Effector memory CD8-positive, alpha-beta T cell (primary cell): ENCODE measurements at regions not wholly inside any gene's neighbourhood (a gene's known extent, or its start where the extent isn't known, plus 50 kb on each side); places are given as distances from the start of the nearest gene placed in this dataset.

Source experiments
- ATAC-seq: fragments of 150-1000 bp; cut with Tn5 transposase; replicated peaks from 2 replicates; pipeline ENCODE4 v1.10.0; 2021; ENCODE audit warnings: mild to moderate bottlenecking, moderate library complexity
- DNase-seq, 3 experiments: peaks; one replicate each; pipeline ENCODE4 v3.0.0; 2021
- H3K27ac Mint-ChIP-seq, 2 donors: one replicate each; pipeline ENCODE4 v1.8.0; 2022; ENCODE audit warnings: mild to moderate bottlenecking in 2 of 2, mixed read lengths in 2 of 2, moderate library complexity in 2 of 2
- H3K27me3 Mint-ChIP-seq, 2 donors: one replicate each; pipeline ENCODE4 v1.8.0; 2022; ENCODE audit warnings: mixed read lengths in 2 of 2
- H3K36me3 Mint-ChIP-seq: one replicate; pipeline ENCODE4 v1.8.0; 2022; ENCODE audit warnings: mild to moderate bottlenecking, moderate library complexity, mixed read lengths; ENCODE audit not compliant: insufficient read depth
- H3K4me1 Mint-ChIP-seq, 2 donors: one replicate each; pipeline ENCODE4 v1.8.0; 2022; ENCODE audit warnings: low read depth in 2 of 2, mixed read lengths in 2 of 2
- H3K4me3 Mint-ChIP-seq, 2 donors: one replicate each; pipeline ENCODE4 v1.8.0; 2022; ENCODE audit warnings: mild to moderate bottlenecking in 2 of 2, mixed read lengths in 2 of 2, moderate library complexity in 2 of 2
- H3K9me3 Mint-ChIP-seq, 2 donors: one replicate each; pipeline ENCODE4 v1.8.0; 2022; ENCODE audit warnings: mixed read lengths in 2 of 2

DNA sequence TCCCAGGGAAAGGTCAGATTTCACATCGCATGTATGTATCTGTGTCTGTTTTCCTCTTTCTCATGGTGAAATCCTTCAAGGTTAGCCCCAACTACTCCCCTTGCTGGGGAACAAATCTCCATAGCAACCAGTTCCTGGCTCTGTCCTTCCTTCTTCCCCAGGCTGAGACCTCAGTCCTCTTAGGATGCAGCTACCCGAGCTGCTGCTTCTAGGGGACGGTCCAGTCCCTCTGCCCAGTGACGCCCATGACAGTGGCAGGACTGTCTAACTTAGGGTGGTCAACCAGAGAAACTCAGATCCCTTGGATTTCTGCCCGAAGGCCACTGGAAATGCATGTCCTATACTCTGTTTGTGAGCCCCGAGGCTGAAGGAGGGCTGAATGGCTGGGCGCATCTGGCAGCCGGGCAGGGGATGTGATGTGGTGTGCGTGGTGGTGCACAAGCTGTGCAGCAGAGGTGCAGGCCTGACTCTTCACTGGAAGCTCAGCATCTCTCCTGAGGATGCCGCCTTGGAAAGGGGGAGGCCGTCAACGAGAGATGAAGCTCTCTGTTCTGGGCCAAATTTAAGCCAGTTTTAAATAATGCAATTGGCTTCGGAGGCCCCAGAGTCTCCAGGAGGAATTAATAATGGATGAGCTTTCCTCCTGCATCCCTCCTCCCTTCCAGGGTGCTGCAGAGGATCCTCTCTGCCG is 118.7 kb upstream of the B3GAT1 start:
- H3K27ac Mint-ChIP-seq = no peak overlapping the region
- no peak for ATAC-seq
- no peaks in the 10 kb centered on the region for H3K36me3 Mint-ChIP-seq
- H3K4me3 Mint-ChIP-seq = no peak overlapping the region
- H3K27me3 Mint-ChIP-seq = peaks cover 26 to 45% of the 10 kb centered on the region in 2 donors
- no peaks in the 10 kb centered on the region for H3K4me1 Mint-ChIP-seq
- H3K9me3 Mint-ChIP-seq = no peaks in the 10 kb centered on the region
- DNase-seq = no peak

DNA sequence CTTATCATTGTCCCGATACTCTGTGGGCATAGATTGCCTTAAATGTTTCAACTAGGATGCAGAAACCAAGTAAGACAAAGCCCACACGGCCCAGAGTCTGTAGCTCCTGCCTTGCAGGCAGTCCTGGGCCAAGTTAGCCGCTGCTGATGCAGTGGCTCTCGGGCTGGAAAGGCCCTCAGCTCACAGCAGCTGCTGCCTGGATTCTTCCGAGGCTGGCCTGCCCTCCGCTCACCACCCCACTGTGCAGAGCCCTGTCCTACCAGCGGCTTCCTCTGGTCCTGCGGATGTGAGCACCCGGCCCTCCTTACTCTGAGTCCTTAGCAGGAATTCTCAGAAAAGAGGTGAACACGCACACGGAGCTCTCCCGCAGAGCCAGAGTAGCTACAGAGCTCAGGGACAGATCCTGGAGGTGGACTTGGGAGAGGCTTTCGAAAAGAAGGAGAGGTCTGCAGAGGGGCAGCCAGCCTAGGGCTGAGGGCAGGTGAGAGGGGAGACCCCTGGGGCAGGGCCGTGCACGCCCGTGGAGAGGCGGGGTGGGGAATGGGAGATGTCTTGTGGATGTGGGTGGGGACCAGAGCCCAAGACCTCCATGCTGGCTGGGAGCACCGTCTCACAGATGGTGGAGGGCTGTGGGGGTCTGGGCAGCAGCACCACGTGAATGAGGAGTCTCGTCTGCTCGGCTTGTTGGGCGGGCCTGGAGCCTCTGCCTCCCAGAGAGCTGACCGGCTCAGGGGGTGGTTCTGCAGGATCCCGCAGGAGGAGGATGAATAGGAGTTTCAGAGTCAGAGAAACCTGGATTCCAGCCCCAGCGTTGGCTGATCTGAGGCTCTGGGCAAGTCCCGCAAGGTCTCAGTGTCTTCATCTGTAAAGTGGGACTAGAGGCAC is 117.4 kb upstream of the B3GAT1 start:
- Mint-ChIP-seq H3K27me3 (peaks cover 13 to 34% of the 10 kb centered on the region in 2 donors), H3K4me1 (no peaks in the 10 kb centered on the region), H3K36me3 (no peaks in the 10 kb centered on the region), H3K9me3 (no peaks in the 10 kb centered on the region), H3K4me3 (no peak overlapping the region), H3K27ac (no peak overlapping the region)
- ATAC-seq (no peak), DNase-seq (no peak)

DNA sequence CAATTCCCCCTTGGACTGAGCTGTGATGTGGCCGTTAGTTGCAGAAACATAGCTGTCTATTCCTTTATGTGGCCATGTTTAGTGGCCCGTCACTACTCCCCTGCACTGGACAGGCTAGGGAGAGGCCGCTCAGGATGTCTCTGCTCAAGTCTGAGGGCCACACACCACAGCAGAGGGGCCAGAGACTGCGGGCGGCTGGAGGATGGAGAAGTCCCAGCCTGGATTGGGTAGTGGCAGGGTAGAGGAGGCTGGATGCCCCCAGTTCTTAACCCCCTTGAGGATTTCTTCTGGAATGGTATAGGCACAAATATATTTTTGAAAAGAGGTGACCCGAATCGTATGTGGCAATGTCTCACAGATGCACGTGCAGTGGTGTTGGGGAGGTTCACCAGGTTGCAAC is 116.4 kb upstream of the B3GAT1 start:
- Mint-ChIP-seq H3K4me3 (no peak overlapping the region), H3K36me3 (no peaks in the 10 kb centered on the region), H3K27ac (no peak overlapping the region), H3K9me3 (no peaks in the 10 kb centered on the region), H3K27me3 (peaks cover 13 to 34% of the 10 kb centered on the region in 2 donors), H3K4me1 (no peaks in the 10 kb centered on the region)
- no peak for DNase-seq
- ATAC-seq = no peak

DNA sequence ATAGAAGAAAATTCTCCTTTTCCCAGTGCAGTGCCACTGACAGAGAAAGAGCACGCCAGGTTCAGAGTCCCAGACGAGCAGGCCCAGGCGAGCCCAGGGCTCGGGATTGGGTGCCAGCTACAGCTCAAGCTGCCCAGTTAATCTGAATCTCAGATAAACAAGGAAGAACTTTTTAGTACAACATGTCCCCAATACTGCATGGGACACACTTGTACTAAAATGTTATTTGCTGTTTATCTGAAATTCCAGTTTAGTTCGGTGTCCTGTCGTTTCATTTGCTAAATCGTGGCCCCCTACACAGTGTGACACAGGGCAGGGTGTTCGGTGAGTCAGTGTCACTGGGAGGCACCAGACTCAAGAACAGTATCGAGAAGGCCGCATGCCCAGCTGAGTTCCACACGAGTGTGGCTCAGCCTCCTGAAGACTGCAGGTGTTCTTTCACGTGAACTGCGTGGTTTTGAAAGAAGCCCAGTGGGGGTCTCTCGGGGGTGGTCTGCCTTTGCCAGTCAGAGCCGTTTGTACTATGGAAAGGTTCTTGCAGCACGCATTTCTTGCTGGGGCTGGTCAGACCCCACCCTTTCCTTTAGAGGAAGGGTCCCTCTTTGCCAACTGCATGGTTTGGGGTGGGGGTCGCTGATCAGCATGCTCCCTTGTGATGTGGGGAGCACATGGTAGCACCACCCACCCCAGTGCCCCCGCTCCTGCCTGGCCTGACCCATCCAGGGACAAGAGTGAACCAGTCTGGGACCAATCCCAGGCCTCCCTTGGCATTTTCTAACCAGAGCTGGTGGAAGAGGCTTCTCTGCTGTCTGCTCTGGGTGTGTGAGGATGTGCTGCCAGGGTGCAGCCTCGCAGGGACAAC is 115.6 kb upstream of the B3GAT1 start:
- Mint-ChIP-seq H3K9me3 (peaks cover 0 to 3% of the 10 kb centered on the region in 2 donors), H3K4me3 (no peak overlapping the region), H3K27ac (no peak overlapping the region), H3K27me3 (peaks cover 13 to 36% of the 10 kb centered on the region in 2 donors), H3K36me3 (no peaks in the 10 kb centered on the region), H3K4me1 (no peaks in the 10 kb centered on the region)
- no peak for DNase-seq
- ATAC-seq = no peak

DNA sequence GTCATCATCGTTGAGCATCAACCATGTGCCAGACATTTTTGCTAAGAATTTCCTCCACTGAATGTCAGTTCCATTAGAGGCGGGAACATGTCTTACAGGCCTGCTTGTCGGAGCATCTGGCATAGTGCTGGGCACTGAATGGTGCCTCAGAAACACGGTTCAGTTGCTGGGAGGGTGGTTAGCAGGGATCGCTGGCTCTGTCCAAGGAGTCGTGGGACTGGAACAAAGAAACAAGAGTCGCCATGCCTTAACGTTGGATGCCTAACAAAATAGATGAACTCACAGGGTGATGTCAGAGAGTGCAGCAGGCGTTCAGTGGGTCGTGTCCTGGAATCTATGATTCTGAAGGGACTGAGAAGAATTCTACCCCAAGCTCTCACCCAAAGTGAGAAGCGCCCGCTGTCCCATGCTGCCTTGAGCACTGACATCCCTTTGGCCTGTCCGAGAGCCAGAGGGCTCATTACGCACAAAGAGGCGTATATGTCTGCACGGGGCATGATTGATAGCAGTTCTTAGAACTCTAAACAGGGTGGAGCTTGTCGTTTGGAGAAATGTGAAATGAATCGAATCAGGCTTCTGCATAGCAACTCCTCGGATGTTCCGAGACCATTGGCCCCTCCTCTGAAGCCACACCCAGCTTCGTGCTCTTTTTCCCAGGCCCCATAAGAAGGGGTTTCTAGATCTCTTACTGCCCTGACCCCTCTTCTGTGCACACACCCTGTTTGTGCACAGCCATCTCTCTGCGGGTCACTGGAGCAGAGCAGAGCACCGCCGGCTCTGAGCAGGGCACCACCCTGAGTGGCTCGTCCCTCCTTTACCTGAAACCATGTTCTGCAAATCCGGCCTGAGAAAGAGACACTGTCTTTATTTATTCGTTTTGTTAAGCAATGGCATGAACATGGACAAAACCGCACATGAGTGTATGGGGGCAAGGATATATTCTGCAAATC is 113.1 kb upstream of the B3GAT1 start:
- no peak overlapping the region for H3K27ac Mint-ChIP-seq
- H3K4me1 Mint-ChIP-seq = no peaks in the 10 kb centered on the region
- DNase-seq (no peak), ATAC-seq (no peak)
- H3K4me3 Mint-ChIP-seq = no peak overlapping the region
- no peaks in the 10 kb centered on the region for H3K36me3 Mint-ChIP-seq
- H3K9me3 Mint-ChIP-seq = peaks cover 0 to 3% of the 10 kb centered on the region in 2 donors
- H3K27me3 Mint-ChIP-seq = peaks cover 19 to 34% of the 10 kb centered on the region in 2 donors

DNA sequence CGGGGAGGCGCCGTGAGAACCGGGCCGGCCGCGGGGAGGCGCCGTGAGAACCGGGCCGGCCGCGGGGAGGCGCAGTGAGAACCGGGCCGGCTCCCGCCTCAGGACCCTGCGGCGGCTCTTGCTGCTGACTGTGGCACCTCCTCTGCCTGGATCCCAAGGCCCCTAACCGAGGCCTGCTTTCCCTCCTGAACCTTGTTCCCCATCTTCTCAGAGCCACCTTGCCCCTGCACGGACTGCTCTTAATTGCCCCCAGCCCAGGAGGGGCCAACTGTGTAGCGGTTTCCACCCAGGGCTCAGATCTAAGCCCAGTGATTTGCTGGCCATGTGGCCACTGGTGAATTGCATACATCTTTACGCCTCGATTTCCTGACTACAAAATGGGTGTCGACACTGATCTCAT is 112.2 kb upstream of the B3GAT1 start:
- H3K36me3 Mint-ChIP-seq = no peaks in the 10 kb centered on the region
- H3K4me3 Mint-ChIP-seq = no peak overlapping the region
- no peak overlapping the region for H3K27ac Mint-ChIP-seq
- DNase-seq = no peak
- H3K9me3 Mint-ChIP-seq = peaks cover 0 to 3% of the 10 kb centered on the region in 2 donors
- ATAC-seq = no peak
- peaks cover 14 to 34% of the 10 kb centered on the region in 2 donors for H3K27me3 Mint-ChIP-seq
- H3K4me1 Mint-ChIP-seq = peaks cover under 1% of the 10 kb centered on the region in 2 donors

DNA sequence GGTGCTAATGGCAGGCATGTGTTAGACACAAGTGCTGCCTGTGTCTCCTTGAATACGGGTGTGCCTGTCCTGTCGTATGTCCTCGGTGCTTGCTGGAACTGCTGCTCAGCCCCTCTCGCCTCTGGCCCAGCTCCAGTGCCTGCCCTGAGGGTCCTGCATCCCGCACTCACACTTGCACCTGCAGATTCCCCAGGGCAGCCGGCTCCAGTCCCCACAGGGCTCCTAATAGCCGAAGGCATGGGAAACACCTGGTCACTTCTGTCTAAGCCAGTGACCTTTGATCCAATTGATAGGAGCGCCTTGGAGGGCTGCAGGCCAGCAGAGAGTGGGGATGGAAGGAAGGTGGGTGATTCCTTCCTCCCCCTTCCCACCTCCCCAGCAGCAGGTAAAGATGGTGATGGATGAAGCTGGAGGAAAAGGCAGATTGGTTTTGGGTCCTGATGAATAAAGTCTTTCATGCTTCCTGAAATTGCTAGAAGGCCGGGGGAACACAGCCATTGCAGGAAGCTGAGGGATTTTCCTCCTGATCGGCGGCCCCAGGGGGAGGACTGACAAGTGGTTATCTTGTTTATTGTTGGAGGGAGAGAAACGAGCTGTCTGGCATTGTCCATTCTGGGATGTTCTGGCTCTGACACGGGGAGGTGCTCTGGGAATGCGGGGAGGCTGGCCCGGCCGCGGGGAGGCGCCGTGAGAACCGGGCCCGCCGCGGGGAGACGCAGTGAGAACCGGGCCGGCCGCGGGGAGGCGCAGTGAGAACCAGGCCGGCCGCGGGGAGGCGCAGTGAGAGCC is 110.9 kb upstream of the B3GAT1 start:
- no peak for ATAC-seq
- Mint-ChIP-seq H3K27ac (no peak overlapping the region), H3K4me3 (no peak overlapping the region), H3K4me1 (peaks cover 4 to 5% of the 10 kb centered on the region in 2 donors), H3K36me3 (no peaks in the 10 kb centered on the region), H3K27me3 (peaks cover 13 to 37% of the 10 kb centered on the region in 2 donors), H3K9me3 (peaks cover 0 to 3% of the 10 kb centered on the region in 2 donors)
- DNase-seq = no peak

DNA sequence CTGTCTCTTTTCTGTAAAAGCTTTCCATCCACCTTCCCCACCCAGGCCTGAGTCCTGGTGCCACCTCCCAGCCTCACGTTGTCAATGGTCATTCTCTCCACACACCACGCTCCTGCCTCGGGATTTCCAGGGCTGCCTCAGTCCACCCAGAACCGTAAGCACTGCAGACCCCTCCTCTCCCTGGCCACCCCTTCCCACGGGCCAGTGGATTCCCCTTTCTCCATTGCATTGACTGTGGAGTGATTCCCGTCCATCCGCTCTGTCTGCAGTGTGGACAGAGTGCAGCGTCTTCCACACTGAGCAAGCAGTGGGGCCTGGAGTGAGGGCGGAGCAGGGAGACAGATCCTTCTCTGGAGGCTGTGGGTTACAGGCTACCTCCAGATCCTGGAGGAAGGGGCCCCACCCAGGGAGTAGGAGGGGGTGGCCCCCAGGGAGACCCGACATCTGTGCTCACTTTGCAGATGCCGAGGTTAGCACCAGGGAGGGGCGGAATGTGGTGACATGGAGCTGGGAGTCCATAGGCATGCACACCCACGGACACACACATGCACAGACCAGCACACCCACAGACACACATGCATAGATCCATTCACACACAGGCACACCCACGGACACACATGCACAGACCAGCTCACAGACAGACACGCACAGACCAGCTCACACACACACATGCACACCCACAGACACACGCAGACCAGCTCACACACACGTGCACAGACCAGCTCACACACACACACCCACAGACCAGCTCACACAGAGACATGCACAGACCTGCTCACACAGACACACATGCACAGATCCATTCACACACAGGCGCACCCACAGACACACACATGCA is 109.6 kb upstream of the B3GAT1 start:
- Mint-ChIP-seq H3K27ac (no peak overlapping the region), H3K27me3 (peaks cover 13 to 44% of the 10 kb centered on the region in 2 donors), H3K4me1 (peaks cover 5% of the 10 kb centered on the region in 2 donors), H3K9me3 (peaks cover 0 to 3% of the 10 kb centered on the region in 2 donors), H3K4me3 (no peak overlapping the region), H3K36me3 (no peaks in the 10 kb centered on the region)
- no peak for ATAC-seq
- no peak for DNase-seq

DNA sequence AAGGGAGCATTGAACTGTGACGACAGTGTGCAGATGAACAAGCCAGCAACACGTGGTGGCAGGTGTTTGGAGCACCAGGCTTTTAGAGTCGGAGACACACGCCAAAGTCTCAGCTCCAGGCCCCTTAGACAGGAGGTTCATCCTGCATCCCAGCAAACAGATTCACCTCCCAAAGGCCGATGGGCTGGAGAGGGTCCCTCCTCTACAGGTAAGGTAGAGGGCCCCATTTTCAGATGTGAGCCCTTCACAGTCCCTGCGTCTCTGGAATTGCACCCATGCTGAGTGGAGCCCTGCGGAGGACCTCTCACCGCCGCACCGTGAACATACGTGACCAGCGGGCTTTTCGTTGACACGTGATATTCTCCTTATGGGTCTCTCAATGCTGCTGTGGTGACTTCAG is 109.0 kb upstream of the B3GAT1 start:
- peaks cover 0 to 3% of the 10 kb centered on the region in 2 donors for H3K9me3 Mint-ChIP-seq
- peaks cover 5 to 6% of the 10 kb centered on the region in 2 donors for H3K4me1 Mint-ChIP-seq
- no peak for ATAC-seq
- no peak overlapping the region for H3K4me3 Mint-ChIP-seq
- H3K27me3 Mint-ChIP-seq = peaks cover 13 to 50% of the 10 kb centered on the region in 2 donors
- no peak for DNase-seq
- no peak overlapping the region for H3K27ac Mint-ChIP-seq
- H3K36me3 Mint-ChIP-seq = no peaks in the 10 kb centered on the region

DNA sequence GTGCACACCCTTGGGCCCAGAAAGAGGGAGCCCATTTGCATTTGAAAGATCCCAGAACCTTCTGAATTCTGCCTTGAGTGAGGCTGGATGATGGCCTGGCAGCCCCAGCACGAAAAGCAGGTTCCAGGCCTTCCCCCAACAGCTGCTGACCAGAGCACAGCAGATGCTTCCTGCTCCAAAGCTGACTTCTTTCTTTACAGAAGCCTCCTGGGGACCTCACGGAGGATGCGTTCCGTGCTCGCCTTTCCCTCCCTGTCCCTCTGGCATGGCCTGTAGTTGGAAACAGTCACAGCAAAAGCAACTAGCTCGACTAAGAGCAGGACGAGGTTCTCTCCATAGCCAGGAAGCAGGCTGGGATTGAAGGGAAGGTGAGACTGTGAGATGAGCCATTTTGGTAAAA is 107.7 kb upstream of the B3GAT1 start:
- H3K36me3 Mint-ChIP-seq = no peaks in the 10 kb centered on the region
- ATAC-seq (no peak), DNase-seq (no peak)
- no peak overlapping the region for H3K27ac Mint-ChIP-seq
- H3K4me3 Mint-ChIP-seq = no peak overlapping the region
- H3K4me1 Mint-ChIP-seq = peaks cover 5 to 6% of the 10 kb centered on the region in 2 donors
- peaks cover 0 to 3% of the 10 kb centered on the region in 2 donors for H3K9me3 Mint-ChIP-seq
- H3K27me3 Mint-ChIP-seq = peaks cover 19 to 62% of the 10 kb centered on the region in 2 donors

DNA sequence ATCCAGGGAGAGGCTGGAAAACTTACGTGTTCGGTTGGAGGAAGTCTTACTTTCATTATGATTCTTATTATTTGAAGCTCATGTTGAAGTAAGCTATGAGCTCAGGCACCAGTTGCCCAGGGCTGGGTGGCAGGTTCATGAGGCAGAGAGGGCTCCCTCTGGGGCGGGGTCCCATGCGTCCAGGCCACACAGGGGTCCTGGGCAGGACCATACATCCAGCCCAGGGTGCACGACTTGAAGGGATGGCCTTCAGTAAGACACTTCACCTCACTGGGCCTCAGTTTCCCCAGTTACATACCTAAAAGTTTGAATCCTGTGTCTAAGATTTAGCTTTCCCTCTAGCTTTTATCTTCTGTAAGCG is 107.3 kb upstream of the B3GAT1 start:
- no peak for ATAC-seq
- no peak overlapping the region for H3K27ac Mint-ChIP-seq
- no peak overlapping the region for H3K4me3 Mint-ChIP-seq
- peaks cover 5 to 8% of the 10 kb centered on the region in 2 donors for H3K4me1 Mint-ChIP-seq
- no peak for DNase-seq
- H3K27me3 Mint-ChIP-seq = peaks cover 19 to 66% of the 10 kb centered on the region in 2 donors
- H3K9me3 Mint-ChIP-seq = peaks cover 0 to 3% of the 10 kb centered on the region in 2 donors
- no peaks in the 10 kb centered on the region for H3K36me3 Mint-ChIP-seq
